Stimulated activated CD8-positive, alpha-beta memory T cell treated with anti-CD3 and anti-CD28 coated beads, Interleukin-7, amount 100 ng/mL, for 24 hours (primary cell): ENCODE measurements at regions not wholly inside any gene's neighbourhood (a gene's known extent, or its start where the extent isn't known, plus 50 kb on each side); places are given as distances from the start of the nearest gene placed in this dataset.

Experiments used
- DNase-seq: peaks from one replicate; pipeline ENCODE4 v3.0.0-alpha.2; 2020; ENCODE audit warnings: low read depth

GRCh38 chr2:120992791-120993555 lies 257.3 kb downstream of the GLI2 start:
- no peak for DNase-seq

GRCh38 chr2:120993661-120994060 lies 258.0 kb downstream of the GLI2 start:
- DNase-seq, result no peak

DNA sequence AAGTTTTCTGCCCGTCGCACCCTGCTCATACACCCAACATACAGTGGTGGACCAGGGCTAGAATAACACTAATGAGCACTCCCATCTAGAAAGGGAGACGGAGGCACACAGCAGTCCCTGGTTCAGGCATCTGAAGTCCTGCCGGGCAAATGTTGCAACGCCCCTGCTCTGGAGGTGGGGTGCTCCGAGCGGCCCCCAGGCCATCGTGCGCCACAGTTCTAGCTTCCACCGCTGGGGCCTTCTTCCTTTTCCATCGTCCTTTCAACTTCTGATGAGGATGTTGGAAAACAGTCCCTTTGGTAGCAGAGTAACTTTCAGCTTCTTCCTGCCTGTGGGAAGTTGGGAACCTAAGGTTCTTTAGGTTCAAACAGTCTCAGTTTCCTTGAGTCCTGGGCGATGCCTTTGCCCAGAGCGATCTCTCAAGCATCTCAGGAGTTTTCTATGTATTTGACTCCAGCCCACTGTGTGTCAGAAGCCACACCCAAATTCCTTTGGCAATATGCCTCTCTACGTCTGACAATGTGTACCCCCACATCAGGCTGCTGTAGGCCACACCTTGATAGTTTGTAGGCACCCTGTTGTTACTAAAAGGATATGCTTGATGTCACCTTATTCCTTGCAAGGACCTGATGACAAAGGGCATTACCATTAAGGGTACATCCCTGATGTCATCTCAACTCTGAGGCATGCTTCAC lies 258.8 kb downstream of the GLI2 start:
- DNase-seq, result no peak

GRCh38 chr2:120995152-120995551 lies 259.5 kb downstream of the GLI2 start:
- DNase-seq, result no peak

DNA sequence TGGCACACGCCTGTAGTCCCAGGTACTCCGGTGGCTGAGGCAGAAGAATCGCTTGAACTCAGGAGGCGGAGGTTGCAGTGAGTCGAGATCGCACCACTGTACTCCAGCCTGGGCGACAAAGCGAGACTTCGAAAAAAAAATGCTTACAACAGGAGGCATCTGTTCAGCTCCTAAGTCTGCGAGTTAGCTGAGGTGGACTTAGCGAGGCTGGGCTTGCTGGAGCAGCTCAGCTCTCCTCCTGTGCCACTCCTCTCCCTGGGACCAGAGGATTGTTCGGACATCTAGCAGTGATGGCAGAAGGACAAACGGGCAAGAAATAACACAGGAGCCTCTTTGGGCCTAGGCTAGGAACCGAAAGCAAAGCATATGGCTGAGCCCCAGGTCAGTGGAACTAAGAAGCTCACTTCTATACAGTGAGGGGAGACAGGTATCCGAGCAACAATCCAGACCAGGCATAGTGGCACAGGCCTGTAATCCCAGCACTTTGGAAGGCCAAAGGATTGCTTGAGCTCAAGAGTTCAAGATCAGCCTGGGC lies 260.1 kb downstream of the GLI2 start:
- DNase-seq, result no peak

DNA sequence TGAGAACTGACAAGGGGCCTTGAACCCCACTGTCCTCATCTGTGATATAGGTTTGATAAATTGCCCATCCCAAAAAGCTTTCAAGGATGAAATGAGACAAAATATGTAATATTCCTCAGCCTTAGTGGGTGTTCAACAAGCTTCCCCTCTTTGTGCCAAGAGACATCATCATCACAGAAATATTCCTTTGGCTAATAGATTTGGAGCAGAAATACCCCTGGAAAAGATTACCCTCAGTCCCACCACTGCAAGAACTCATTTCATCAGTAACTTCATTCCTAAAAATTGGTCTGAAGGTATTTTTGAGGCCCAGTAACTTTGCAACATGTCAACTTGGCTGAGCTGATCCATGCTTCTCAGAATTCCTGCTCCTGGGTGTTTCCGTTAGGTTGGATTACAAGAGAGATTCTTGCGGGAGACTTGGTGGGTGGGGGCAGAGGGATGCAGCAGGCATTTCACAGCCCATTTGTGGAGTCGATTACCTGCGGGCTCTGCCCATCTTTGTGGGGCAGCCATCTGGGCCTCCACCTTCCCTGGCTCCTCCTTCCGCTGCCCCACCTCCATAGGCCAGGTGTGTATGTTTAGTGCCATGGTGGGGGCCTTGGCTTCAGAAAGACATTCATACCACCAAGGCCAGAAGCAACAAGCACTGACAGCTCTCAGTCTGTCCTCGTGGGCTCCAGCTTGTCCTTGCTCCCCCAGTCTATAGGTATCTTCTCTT lies 263.9 kb downstream of the GLI2 start:
- no peak for DNase-seq

- DNase-seq, result no peak
These were observed 265.1 kb downstream of the GLI2 start for GRCh38 chr2:121000804-121001203.

DNA sequence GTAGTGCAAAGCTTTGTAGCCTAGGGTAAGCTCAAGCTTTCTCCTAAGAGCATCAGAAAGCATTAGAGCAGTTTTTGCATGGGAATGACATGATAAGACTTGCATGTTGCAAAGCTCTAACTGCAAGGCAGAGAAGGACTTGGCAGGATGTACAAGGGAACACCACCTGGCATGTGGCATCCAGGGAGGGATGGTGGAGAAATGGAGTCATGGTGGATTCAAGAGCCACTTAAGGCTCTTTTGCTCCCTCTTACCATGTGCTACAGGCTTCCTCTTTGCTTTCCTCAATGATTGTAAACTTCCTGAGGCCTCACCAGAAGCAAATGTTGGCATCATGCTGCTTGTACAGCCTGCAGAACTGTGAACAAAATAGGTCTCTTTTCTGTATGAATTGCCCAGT lies 266.0 kb downstream of the GLI2 start:
- no peak for DNase-seq

- no peak for DNase-seq
These were observed 266.9 kb downstream of the GLI2 start for GRCh38 chr2:121002597-121002996.

- DNase-seq, result no peak
These were observed 267.7 kb downstream of the GLI2 start for GRCh38 chr2:121003391-121003790.

DNA sequence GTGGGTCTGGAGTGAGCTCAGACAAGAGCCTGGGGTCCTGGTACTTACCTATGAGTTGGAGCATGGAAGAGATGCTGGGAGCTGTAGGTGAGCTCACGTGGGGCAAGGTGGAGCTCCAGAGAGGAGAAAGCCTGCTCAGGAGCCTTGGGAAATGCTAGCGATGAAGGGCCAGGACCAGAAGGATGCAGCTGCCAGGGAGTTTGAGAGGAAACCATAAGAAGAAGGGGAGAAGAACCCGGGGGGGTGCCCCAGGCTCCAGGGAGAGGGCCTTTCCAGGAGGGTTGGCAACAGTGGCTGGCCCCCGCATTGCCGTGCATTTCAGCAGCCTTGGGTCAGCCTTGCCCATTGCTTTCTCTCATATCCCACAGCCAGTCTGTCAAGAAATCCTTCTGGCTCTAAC lies 268.7 kb downstream of the GLI2 start:
- DNase-seq, result no peak

GRCh38 chr2:121004950-121005349 lies 269.3 kb downstream of the GLI2 start:
- DNase-seq, result no peak

DNA sequence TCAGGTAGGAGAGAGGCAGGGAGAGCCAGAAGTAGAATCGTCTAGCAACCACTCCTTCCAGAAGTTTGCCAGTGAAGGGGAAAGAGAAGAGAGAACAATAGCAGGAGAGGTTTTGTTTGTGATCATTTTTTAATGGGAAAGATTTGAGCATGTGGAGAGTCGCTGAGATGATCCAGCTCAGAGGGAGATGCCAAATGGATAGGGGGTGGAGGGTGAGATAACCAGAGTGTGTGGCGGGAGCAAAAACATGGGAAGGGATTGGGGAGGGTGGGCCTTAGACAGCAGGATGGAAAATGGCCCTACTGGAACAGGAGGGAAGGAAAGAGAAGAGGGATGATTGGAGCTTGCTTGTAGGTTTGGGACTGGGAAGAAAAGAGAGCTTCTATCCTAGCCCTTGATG lies 269.8 kb downstream of the GLI2 start:
- DNase-seq, result no peak

DNA sequence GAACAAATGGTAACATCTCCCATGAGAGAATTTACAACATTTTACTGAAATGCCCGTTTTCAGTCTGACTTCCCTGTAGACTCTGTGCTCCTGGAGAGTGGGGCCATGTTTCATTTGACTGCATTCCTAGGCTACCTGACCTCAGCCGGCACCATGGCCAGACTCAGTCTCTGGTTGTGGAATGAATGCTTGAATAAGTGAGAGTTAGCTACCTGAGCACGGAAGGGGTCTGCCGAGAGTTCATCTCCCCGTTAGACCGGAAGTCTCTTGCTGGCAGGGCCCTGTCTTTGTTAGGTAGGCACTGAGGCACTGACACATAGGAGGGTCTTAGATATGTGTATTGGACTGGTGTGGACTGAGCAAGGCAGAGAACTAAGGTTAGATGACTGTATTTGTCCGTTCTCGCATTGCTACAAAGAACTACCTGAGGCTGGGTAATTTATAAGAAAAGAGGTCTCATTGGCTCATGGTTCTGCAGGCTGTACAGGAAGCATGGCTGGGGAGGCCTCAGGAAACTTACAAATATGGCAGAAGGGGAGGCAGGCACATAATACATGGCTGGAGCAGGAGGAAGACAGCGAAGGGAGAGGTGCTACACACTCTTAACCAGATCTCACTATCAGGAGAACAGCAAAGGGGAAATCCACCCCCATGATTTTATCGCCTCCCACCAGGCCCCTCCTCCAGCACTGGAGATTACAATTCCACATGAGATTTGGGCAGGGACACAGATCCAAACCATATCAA lies 271.2 kb downstream of the GLI2 start:
- DNase-seq, result no peak

DNA sequence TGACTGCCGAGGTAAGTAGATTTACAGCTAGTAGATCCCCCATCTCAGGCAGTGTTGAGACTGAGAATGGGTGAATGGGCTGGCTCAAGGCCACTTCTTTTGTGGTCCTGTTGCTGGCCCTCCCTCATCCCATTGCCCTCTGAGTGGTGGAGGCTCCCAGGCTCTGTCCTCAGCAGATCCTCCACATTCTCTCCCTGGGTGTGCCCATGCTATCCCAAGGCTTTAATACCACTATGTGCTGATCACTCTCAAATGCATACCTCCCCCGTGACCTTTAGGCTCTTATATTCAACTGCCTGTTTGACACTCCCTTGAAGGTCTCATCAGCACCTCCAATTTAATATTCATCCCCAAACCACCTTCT lies 271.8 kb downstream of the GLI2 start:
- DNase-seq, result no peak

- DNase-seq, result no peak
These were observed 273.3 kb downstream of the GLI2 start for GRCh38 chr2:121008975-121009374.

- no peak for DNase-seq
These were observed 274.0 kb downstream of the TFCP2L1 start for GRCh38 chr2:121010998-121011397.

DNA sequence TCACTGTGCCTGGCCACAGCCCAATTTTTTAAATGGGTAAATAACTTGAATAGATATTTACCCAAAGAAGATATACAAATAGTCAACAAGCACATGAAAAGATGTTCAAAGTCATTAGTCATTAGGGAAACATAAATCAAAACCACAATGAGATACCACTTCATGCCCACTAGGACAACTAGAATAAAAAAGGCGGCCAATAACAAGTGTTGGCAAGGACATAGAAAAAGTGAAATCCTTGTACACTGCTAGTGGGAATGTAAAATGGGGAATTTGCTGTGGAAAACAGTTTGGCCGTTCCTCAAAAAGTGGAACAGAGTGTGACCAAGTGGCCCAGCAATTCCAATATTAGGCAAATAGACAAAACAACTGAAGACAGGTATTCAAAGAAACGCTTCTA lies 270.1 kb downstream of the TFCP2L1 start:
- DNase-seq, result no peak

DNA sequence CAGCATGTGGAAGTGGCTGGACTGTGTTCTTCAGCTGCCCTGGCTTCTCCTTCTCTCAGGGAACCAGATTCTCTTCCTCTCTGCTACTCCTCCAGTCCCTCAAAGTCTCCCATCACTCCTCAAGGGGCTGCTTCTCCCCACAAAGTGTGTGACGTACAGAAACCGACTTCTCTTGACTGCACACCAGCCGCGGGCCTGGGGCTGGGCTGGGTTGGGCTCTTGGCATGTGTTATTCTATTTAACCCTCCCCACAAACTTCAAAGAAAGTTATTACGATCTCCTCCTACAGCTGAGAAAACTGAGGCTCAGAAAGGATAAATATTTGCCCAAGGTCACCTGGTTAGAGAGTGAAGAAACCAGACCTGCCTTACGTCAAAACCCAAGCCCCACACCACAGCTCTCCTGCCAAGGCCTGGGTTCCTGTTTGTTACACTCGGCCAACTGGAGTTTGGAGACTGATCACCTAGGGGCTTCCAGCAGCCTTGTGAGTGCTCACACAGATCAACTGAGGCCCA lies 269.0 kb downstream of the TFCP2L1 start:
- no peak for DNase-seq

- no peak for DNase-seq
These were observed 267.6 kb downstream of the TFCP2L1 start for GRCh38 chr2:121017396-121017795.

DNA sequence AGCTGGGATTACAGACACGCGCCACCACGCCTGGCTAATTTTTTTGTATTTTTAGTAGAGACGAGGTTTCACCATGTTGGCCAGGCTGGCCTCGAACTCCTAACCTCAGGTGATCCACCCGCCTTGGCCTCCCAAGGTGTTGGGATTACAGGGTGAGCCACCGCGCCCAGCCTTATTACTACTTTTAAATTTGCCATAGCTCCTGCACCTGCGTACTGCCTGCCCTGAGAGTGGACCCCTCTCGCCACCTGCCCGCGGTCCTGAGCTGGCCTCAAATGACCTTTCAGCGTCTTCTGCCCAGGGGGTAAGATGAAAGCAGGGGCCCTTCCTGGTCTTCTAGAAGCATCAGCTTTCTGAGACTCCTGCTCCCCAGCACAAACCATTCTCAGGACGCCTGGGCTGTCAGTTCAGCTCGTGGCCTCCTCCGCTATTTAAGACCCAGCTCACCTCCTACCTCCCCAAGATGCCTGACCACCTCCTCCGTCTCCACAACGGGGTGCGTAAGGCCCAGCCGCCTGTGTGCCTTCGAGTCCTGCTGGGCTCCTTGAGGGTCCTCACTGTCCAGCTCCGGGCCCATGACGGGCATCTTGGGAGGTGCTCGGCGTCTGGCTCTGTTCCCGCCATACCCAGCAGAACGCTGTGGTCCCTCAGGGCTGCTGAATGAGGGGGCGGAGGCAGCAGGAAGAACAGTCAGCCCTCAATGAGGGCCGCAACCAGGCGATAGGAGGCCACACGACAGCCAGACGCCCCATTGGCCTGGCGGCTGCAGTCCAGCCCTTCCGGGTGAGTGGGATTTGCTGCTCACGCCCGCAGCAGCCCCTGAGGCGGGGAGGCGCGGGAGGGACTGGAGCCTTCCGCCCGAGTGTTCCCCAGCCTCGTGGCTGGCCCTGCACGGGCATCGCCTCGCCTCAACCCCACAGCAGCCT lies 266.6 kb downstream of the TFCP2L1 start:
- DNase-seq, result no peak
